Glomerular visceral epithelial cell (primary cell): ENCODE measurements at regions not wholly inside any gene's neighbourhood (a gene's known extent, or its start where the extent isn't known, plus 50 kb on each side); places are given as distances from the start of the nearest gene placed in this dataset.

Source experiments
- DNase-seq: peaks from one replicate; pipeline ENCODE4 v3.0.0-alpha.2; 2016; ENCODE audit errors: extremely low spot score

DNA sequence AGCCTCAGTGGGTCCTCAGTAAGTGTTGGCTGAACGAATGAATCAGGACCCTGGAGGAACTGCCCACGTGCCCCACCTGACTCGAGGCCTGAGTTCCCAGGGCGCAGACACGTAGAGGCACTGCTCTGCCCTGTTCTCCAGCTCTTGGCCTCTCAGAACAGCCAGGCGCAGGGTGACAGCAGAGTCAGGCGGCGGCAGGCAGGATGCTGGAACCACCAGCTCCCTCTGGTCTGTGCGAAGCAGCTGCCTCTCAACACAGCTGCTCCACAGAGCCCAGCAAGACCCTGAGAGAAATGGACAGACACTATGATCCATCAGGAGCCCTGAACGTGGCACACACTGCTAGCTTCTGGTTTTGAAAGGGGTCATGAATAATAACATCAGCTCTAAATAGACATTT, 53.1 kb upstream of the BCO1 start:
- no peak for DNase-seq

- peak; percentile 91 for DNase-seq
Measured at GRCh38 chr16:81181013-81181720, 57.3 kb upstream of the BCO1 start.

GRCh38 chr16:81180578-81180977, 57.9 kb upstream of the BCO1 start:
- no peak for DNase-seq

DNA sequence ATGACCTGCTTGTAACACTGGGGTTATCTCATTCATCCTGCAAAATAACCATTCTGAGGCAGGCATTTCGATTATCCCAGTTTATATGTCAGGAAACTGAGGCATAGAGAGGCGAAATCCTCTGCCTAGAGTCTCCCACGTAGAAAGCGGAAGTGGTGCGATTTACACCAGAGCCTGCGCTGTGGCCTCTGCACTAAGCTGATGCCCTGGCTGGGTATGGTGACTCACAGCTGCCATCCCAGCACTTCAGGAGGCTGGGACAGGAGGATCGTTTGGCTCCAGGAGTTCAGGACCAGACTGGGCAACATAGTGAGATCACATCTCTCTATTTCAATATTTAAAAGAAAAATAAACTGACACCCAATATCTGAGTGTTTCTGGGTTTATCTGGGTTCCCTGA, 59.3 kb upstream of the BCO1 start:
- no peak for DNase-seq

DNA sequence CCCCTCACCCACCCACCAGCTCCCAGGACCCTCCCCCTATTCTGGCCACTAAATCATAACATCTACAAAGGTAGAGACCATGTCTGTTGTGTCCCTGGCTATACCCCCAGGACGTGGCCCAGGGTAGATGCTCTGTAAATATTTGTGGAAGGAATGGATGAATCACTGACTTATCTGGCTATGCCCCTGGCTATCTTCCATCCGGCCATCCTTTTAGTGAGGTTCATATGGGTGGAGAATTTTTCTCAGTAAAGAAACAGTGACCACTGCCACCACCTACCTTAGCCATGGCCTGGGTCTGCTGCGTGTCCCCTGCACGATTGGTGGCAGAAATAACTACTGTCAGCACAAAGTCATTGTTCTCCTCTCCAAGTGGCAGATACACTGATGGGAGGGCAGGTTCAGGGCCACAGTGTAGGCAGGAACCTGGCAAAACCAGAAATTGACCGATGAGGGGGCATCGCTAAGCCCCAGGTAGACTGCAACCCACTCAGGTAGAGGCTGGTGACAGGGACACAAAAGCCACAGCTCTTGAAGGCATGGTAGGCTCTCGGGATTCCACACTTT, 63.1 kb upstream of the BCO1 start:
- DNase-seq, result peak; percentile 26

- DNase-seq, result peak; percentile 19
Measured at GRCh38 chr16:81174644-81175324, 63.7 kb upstream of the BCO1 start.

DNA sequence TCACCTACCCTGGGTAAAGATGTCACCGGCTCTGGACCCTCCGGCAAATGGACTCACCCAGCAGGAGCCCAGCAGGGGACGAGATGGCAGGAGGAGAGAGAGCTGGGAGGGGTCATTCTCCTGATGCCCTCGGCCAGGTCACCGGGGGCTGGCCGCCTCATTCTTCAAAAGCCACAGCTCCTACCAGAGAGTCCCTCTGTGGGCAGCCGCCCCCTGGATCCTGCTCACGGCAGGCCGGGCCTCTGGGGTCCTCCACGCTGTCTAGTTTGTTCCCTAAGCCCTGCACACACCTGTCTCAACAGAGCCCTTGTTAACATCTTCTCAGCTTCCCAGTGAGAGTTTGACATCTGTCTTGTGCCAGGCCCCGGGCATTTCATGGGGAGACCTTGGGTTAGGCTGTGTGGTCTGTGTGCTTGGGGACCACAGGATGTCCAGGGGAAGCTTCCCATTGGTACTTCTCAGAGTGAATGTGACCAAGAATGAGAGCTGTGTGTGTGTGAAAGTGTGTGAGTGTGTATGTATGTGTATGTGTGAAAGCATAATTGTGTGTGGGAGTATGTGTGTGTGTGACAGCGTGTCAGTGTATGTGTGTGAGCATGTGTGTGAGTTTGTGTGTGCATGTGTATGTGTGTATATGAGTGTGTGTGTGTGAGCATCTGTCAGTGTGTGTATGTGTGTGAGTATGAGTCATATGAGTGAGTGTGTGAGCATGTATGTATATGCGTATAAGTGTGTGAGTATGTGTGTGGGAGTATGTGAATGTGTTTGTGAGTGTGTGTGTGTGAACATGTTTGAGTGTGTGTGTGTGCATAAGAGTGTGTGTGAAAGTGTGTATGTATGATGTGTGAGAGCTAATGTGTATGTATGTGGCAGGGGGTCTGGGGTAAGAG, 65.5 kb upstream of the BCO1 start:
- no peak for DNase-seq

DNA sequence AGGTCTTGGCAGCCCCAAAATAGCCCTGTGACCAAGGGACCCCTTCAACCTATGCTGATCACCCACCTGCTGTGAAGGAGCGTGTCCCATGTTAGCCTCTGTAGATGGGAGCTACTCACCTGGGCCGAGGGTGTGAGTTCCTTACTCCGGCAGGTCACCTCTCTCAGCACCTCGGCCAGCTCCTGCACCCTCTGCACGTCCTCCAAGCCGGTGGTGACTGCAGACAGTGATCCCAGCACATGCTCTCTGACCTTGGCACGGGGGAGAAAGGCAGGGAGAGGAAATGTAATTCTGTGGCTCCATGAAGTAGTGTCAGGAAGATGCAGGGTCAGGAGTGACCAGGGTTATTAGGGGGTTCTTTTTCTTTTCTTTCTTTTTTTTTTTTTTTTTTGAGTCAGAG, 67.7 kb upstream of the BCO1 start:
- no peak for DNase-seq

DNA sequence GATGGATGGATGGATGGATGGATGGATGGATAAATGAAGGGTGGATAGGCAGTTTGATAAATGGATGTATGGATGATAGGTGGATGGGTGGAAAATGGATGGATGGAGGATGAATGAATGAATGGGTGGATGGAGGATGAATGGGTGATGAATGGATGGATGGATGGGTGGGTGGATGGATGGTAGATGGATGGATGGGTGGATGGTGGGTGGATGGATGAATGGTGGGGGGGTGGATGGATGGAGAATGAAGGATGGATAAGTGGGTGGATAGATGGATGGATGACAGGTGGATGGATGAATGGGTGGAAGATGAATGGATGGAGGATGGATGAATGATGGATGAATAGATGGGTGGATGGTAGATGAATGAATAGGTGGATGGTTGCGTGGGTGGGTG, 70.1 kb upstream of the BCO1 start:
- no peak for DNase-seq

DNA sequence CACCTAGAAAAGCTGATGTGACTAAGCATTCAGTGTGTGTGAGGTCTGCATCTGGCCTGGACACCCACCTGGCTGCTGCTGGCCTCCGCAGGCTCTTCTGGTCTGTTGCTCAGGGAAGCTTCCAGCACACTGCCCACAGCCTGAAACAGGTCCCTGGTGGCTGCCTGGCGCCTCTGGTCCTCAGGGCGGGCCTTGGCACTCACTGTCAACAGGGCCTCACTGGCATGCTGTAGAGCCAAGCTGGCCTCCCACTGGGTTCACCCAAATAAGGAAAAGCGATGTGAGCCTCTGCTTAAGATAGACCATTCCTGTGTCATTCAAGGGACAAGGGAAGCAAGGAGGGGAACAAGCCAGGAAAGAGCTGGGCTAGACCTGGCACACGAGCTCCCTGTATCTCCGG, 70.6 kb upstream of the BCO1 start:
- no peak for DNase-seq

GRCh38 chr16:81166417-81167300, 70.5 kb upstream of the GCSH start:
- no peak for DNase-seq

DNA sequence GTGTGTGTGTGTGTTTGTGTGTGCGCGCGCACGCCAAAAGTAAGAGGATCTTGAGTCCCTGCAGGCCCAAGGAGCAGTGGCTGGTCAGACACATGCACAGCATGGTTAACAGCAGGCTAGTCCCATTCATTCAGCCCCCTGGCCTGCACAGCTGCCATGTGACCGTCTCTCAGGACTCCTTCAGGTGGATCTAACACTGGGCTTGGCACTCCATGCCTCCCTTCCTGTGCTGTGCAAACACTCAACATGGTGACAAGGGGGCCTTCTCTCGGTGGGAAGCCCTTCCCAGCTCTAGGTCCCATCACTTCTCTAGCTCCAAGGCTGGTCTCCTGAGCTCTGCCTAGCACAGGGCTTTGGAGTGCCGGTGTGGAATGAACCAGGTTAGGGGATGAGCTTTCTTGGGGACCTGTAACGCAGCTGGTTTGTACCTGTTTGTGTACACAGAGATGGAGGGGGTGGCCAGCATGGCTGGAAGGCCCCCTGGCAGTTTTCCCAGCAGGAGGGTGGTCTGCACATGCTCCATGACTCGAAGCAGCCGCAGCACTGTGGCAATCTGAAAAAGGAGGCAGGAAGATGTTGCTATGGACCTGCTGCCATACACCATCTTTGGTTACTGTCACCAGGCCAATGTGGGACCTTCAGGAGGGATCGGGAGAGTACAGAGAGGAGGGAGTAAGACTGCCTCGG, 69.4 kb upstream of the GCSH start:
- no peak for DNase-seq

GRCh38 chr16:81164958-81165357, 68.8 kb upstream of the GCSH start:
- no peak for DNase-seq

DNA sequence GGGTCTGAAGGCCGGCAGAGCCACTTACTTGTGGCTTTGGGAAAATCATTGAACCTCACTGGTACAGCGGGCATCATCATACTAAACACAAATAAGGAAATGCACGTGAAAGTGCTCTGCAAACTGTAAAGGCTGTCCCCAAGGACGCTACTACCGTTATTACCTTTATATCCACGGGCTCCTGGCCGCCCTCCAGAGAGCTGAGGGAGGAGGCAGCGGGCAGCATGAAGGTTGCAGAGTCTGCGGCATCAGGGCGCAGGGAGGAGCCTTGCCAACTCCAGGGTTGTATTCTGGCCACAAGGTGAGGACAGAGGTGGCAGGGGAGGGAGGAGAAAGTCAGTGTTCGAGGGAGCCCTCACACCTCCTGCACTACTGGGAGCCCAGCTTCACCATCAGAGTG, 68.3 kb upstream of the GCSH start:
- DNase-seq, result no peak

GRCh38 chr16:81163671-81164070, 67.5 kb upstream of the GCSH start:
- no peak for DNase-seq

GRCh38 chr16:81158964-81159363, 62.8 kb upstream of the GCSH start:
- DNase-seq, result no peak

GRCh38 chr16:81155769-81156168, 59.6 kb upstream of the GCSH start:
- DNase-seq, result no peak

GRCh38 chr16:81151648-81152310, 55.6 kb upstream of the GCSH start:
- no peak for DNase-seq

- DNase-seq, result no peak
Measured at GRCh38 chr16:81149614-81150013, 53.4 kb upstream of the GCSH start.

- no peak for DNase-seq
Measured at GRCh38 chr16:81148277-81148676, 52.1 kb upstream of the GCSH start.
